NCI-H526 (cell line): ENCODE measurements at regions not wholly inside any gene's neighbourhood (a gene's known extent, or its start where the extent isn't known, plus 50 kb on each side); places are given as distances from the start of the nearest gene placed in this dataset.
"Not testable (repeated sequence)": the region's sequence is repeated elsewhere in the genome, so short reads cannot be mapped to it uniquely, and the experiment has no call there.

Experiments used
- DNase-seq, 2 experiments: peaks; one replicate each; lab custom pipeline; 2025; lab: John Stamatoyannopoulos, UW

- DNase-seq = no peak
Measured at GRCh38 chr5:13227513-13227912, 717.0 kb downstream of the DNAH5 start.

GRCh38 chr5:13218518-13218917 is 726.0 kb downstream of the DNAH5 start:
- peak in 1 of 2 experiments; percentile 12 for DNase-seq

GRCh38 chr5:13217636-13218035 is 726.9 kb downstream of the DNAH5 start:
- no peak for DNase-seq

GRCh38 chr5:13215806-13216205 is 728.7 kb downstream of the DNAH5 start:
- no peak for DNase-seq

GRCh38 chr5:13215370-13215769 is 729.1 kb downstream of the DNAH5 start:
- no peak for DNase-seq

- no peak for DNase-seq
Measured at GRCh38 chr5:13214182-13214581, 730.3 kb downstream of the DNAH5 start.

GRCh38 chr5:13212886-13213285 is 731.6 kb downstream of the DNAH5 start:
- no peak for DNase-seq

- no peak for DNase-seq
Measured at GRCh38 chr5:13211064-13211463, 733.4 kb downstream of the DNAH5 start.

- DNase-seq = no peak
Measured at GRCh38 chr5:13207112-13207511, 737.4 kb downstream of the DNAH5 start.

- no peak for DNase-seq
Measured at GRCh38 chr5:13201022-13201421, 743.5 kb downstream of the DNAH5 start.

GRCh38 chr5:13198226-13198625 is 746.3 kb downstream of the DNAH5 start:
- DNase-seq = not testable (repeated sequence)

GRCh38 chr5:13189532-13189931 is 755.0 kb downstream of the DNAH5 start:
- no peak for DNase-seq

- no peak for DNase-seq
Measured at GRCh38 chr5:13188371-13188770, 756.1 kb downstream of the DNAH5 start.

GRCh38 chr5:13187186-13187585 is 757.3 kb downstream of the DNAH5 start:
- peak; percentile 59 to 64 for DNase-seq

GRCh38 chr5:13186177-13186576 is 758.3 kb downstream of the DNAH5 start:
- DNase-seq = no peak

- DNase-seq = no peak
Measured at GRCh38 chr5:13179407-13180087, 764.9 kb downstream of the DNAH5 start.

- DNase-seq = no peak
Measured at GRCh38 chr5:13143630-13144029, 800.9 kb downstream of the DNAH5 start.

- DNase-seq = no peak
Measured at GRCh38 chr5:13143214-13143613, 801.3 kb downstream of the DNAH5 start.

GRCh38 chr5:13133951-13134350 is 810.5 kb downstream of the DNAH5 start:
- DNase-seq = no peak

- DNase-seq = no peak
Measured at GRCh38 chr5:13115476-13115875, 829.0 kb downstream of the DNAH5 start.

GRCh38 chr5:13108265-13108664 is 836.2 kb downstream of the DNAH5 start:
- DNase-seq = no peak

- DNase-seq = no peak
Measured at GRCh38 chr5:13107537-13107936, 837.0 kb downstream of the DNAH5 start.

- no peak for DNase-seq
Measured at GRCh38 chr5:13081116-13081515, 863.4 kb downstream of the DNAH5 start.

GRCh38 chr5:13072936-13073335 is 871.6 kb downstream of the DNAH5 start:
- DNase-seq = not testable (repeated sequence)
